PC-3 (cell line): ENCODE measurements at regions not wholly inside any gene's neighbourhood (a gene's known extent, or its start where the extent isn't known, plus 50 kb on each side); places are given as distances from the start of the nearest gene placed in this dataset.

Experiments
- EZH2 ChIP-seq: fragments of 300-600 bp; sonication (generic); IDR thresholded peaks from one replicate; pipeline ENCODE4 v1.6.1; 2017; ENCODE audit warnings: antibody characterized with exemption, mild to moderate bottlenecking, low read length; ENCODE audit not compliant: unreplicated experiment
- EZH2phosphoT487 ChIP-seq: fragments of 300-600 bp; sonication (generic); IDR thresholded peaks from 2 replicates; pipeline ENCODE4 v1.6.1; 2018; ENCODE audit warnings: mild to moderate bottlenecking, antibody characterized with exemption, low read length, borderline replicate concordance
- TF ChIP-seq, protein P1 (sequence below): fragments of 300-600 bp; sonication (generic); conservative IDR thresholded peaks from 2 replicates; pipeline ENCODE4 v1.5.1; 2017; ENCODE audit warnings: antibody characterized with exemption, low read depth, mild to moderate bottlenecking, low read length

DNA sequence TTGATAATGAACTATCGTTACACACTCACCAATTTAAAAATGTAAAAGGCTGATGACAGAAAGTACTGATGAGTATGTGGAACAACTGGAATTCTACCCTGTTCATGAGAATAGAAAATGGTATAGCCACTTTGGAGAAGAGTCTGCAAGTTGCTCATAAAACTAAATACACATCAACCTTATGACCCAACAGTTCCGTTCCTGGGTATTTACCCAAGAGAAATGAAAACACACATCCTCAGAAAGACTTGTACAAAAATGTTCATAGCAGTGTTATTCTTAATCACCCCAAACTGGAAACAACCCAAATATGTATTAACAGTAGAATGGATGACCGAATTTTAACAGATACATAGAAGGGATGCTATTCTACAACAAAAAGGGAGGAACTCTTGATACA lies 145.7 kb upstream of the LRFN2 start:
- TF ChIP-seq EZH2 (no peak), EZH2phosphoT487 (no peak)
- TF ChIP-seq, protein P1, sequence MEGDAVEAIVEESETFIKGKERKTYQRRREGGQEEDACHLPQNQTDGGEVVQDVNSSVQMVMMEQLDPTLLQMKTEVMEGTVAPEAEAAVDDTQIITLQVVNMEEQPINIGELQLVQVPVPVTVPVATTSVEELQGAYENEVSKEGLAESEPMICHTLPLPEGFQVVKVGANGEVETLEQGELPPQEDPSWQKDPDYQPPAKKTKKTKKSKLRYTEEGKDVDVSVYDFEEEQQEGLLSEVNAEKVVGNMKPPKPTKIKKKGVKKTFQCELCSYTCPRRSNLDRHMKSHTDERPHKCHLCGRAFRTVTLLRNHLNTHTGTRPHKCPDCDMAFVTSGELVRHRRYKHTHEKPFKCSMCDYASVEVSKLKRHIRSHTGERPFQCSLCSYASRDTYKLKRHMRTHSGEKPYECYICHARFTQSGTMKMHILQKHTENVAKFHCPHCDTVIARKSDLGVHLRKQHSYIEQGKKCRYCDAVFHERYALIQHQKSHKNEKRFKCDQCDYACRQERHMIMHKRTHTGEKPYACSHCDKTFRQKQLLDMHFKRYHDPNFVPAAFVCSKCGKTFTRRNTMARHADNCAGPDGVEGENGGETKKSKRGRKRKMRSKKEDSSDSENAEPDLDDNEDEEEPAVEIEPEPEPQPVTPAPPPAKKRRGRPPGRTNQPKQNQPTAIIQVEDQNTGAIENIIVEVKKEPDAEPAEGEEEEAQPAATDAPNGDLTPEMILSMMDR: no peak
